ENCODE measurements at regions not wholly inside any gene's neighbourhood (a gene's known extent, or its start where the extent isn't known, plus 50 kb on each side); places are given as distances from the start of the nearest gene placed in this dataset.

DNA sequence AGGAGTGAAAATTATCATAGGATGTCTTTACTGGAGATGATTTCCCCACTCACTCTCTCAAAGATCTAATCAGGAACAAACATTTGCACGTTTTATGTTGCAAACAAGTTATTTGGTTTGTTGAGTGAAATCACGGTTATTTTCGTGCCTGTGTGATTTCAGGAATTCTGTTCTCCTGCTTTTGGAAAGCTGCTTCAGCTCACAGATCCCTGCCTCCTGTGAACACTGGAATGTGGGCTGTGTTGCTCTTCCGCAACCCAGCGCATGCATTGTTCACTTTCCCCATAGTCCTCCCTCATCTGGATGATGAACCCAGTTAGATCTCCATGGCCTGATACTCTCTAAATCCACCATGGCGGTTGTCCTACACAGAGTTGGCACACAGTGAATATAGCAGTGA, 91.0 kb downstream of the PLEKHG1 start:
- dilution Hi-C loops (cut with MboI; ENCODE audit: extremely low pct_ligation_motif_present, low sequenced_read_pairs): no loop called here
- FAIRE-seq: peak; percentile 15
- Histone ChIP-seq H4K20me1 (replicated peaks; ENCODE audit: control insufficient read depth, extremely low read depth, insufficient read depth, low read length) (no peaks in the 10 kb centered on the region), H3K4me2 (ENCODE audit: insufficient read depth, low read length) (no peak overlapping the region), H3K27ac (ENCODE audit: insufficient read depth, low read depth, low read length) (no peak overlapping the region), H3K9ac (replicated peaks; ENCODE audit: extremely low read depth, insufficient read depth, low read length) (no peak overlapping the region), H3K9me1 (replicated peaks; ENCODE audit: control insufficient read depth, extremely low read depth, insufficient read depth, low read length) (no peaks in the 10 kb centered on the region), H3K79me2 (ENCODE audit: control insufficient read depth, insufficient read depth, low read length) (no peaks in the 10 kb centered on the region), H2AFZ (ENCODE audit: low read depth, low read length) (no peak overlapping the region), H3K4me3 (replicated peaks in 1 of 3; ENCODE audit: insufficient read depth in 1 of 3, low read depth in 1 of 3, low read length in 3 of 3) (no peak overlapping the region), H3K9me3 (replicated peaks; ENCODE audit: control insufficient read depth, insufficient read depth, low read length) (no peaks in the 10 kb centered on the region), H3K4me1 (ENCODE audit: control insufficient read depth, extremely low read depth, insufficient read depth, low read length) (peaks cover 29% of the 10 kb centered on the region), H3K36me3 (ENCODE audit: control insufficient read depth in 2 of 2, extremely low read depth in 1 of 2, insufficient read depth in 2 of 2, low read length in 2 of 2) (no peaks in the 10 kb centered on the region), H3K27me3 (ENCODE audit: control insufficient read depth in 2 of 2, insufficient read depth in 2 of 2, low read length in 2 of 2) (no peaks in the 10 kb centered on the region)
- BruUV-seq (replicated peaks): no TSS peak
- no peak for DNase-seq (ENCODE audit: low read depth, low spot score)
- TF ChIP-seq CTCF (IDR thresholded peaks at IDR 0.05; ENCODE audit: extremely low read depth in 1 of 2, insufficient read depth in 1 of 2, low read depth in 1 of 2, low read length in 2 of 2): no peak
- TF ChIP-seq GATA2 (IDR thresholded peaks at IDR 0.05; ENCODE audit: insufficient read depth, insufficient read length, low read depth, low read length): no peak
- no peak for TF ChIP-seq FOS (IDR thresholded peaks at IDR 0.05; ENCODE audit: borderline replicate concordance, insufficient read depth, low read length)
- no peak for TF ChIP-seq POLR2AphosphoS5 (IDR thresholded peaks at IDR 0.05; ENCODE audit: insufficient read depth, low read depth, low read length)
- no peak for TF ChIP-seq MYC (IDR thresholded peaks at IDR 0.05; ENCODE audit: low read depth, low read length)
- TF ChIP-seq POLR2A (IDR thresholded peaks at IDR 0.05; ENCODE audit: low read depth, low read length): no peak
- TF ChIP-seq JUN (IDR thresholded peaks at IDR 0.05; ENCODE audit: borderline replicate concordance, insufficient read depth, insufficient read length, low read depth): no peak
- no peak for TF ChIP-seq EZH2 (IDR thresholded peaks at IDR 0.05; ENCODE audit: borderline replicate concordance, low read depth, low read length, severe bottlenecking)
- TF ChIP-seq MAX (IDR thresholded peaks at IDR 0.05; ENCODE audit: insufficient read depth, insufficient read length): no peak
- intact Hi-C loops (cut with micrococcal nuclease): no loop called here
- ChIA-PET CTCF (interaction anchor here (1.8 kb wide), 1 partner anchor 9 kb away, joined by 5 read pairs; no protein-coding TSS in a partner anchor), POLR2A (no interaction called here)

Measured in endothelial cell of umbilical vein (primary cell).